ENCODE measurements at regions not wholly inside any gene's neighbourhood (a gene's known extent, or its start where the extent isn't known, plus 50 kb on each side); places are given as distances from the start of the nearest gene placed in this dataset.
"Not testable (repeated sequence)": the region's sequence is repeated elsewhere in the genome, so short reads cannot be mapped to it uniquely, and the experiment has no call there.

DNA sequence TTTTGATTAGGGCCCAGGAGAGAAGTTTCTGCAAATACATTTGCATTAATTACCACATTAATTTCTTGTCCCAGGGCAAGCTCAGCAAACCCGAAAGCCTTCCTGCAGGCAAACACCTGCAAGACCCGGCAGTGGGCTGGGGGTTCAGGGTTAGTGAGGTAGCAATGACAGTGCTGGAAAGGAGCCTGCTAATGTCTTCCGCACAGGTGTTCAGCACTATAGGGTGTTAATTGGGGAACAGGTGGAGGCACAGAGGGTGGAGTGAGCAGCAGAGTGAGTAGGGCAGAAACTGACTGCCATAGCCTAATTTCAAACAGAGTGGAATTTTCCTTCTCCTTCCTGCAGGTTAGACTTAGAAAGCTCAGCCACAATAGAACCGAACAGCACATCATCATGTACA is 50.9 kb upstream of the UBASH3B start:
- H3K36me3 Mint-ChIP-seq (ENCODE audit: insufficient read depth in 2 of 2) = no peaks in the 10 kb centered on the region
- peaks cover 18% of the 10 kb centered on the region for H3K27me3 Mint-ChIP-seq (ENCODE audit: low read depth)
- no peak overlapping the region for H3K4me3 Mint-ChIP-seq
- no peaks in the 10 kb centered on the region for H3K4me1 Mint-ChIP-seq (ENCODE audit: low read depth)
- H3K9me3 Mint-ChIP-seq = no peaks in the 10 kb centered on the region
- DNase-seq (no peak), ATAC-seq (replicated peaks in 1 of 2) (no peak)
- H3K27ac Mint-ChIP-seq = no peak overlapping the region

DNA sequence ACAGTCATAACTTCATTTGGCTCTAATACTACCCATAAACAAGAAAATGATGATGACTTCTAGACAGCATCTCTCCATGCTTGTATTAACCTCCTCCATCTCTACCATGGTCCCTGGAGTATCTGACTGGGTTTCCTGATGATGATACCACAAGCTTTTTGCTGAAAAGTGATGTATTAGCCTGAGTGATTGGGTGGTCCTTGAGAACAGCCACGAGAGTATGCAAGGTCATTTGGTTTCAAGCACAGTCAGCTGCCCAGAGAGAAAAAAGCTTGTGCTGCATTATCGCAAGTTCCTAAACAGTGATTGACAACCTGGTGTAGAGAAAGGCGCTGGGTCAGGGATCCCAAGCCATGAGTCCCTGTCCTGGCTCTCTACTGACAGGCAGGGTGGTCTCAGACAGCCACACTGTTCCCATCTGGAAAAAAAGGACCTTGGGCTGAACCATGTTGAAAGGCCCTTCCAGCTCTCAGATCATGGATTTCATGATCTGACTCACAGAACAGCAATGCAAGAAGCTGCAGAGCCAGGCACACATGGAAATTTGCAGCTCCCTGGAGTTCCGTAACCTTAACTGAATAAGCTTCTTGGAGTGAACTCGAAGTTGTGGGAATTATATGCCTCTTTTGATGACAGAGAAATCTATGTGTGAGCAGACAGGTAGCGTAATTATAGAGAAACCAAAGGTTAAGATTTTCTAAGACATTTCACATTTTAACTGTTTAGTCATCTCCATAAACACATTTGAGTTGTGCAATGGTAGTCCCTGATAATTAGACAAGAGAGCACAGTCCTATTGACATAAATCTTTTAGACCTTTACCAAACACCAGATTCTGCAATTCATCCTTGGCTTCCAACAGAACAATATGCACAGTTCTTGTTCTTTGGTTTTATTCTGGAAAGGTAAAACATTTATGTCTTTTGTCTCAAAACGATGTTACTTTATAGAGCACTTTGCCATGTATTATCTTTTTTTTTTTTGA is 54.1 kb upstream of the UBASH3B start:
- DNase-seq = no peak
- Mint-ChIP-seq H3K4me3 (no peak overlapping the region), H3K4me1 (ENCODE audit: low read depth) (no peaks in the 10 kb centered on the region), H3K9me3 (no peaks in the 10 kb centered on the region), H3K36me3 (ENCODE audit: insufficient read depth in 2 of 2) (no peaks in the 10 kb centered on the region), H3K27ac (no peak overlapping the region), H3K27me3 (ENCODE audit: low read depth) (peaks cover 29% of the 10 kb centered on the region)
- no peak for ATAC-seq (replicated peaks in 1 of 2)

DNA sequence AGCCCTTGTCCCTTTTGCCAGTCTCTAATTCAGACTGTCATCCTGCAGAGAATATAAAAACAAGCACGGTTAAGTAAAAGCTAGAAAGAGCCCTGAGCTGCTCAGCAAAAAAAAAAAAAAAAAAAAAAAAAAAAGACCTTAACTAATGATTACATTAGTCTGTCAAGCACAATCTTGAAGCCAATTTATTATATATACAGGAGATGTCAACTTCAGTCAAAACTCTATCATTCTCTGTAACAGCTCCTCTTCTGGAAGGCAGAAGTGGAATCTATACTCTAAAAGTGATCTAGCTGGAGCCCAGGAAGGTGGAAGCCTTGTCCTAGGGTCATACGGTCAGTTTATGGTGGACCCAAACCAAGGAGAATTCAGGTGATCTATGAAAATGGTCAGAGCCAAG is 55.2 kb upstream of the UBASH3B start:
- Mint-ChIP-seq H3K36me3 (ENCODE audit: insufficient read depth in 2 of 2) (no peaks in the 10 kb centered on the region), H3K4me1 (ENCODE audit: low read depth) (no peaks in the 10 kb centered on the region), H3K27ac (no peak overlapping the region), H3K27me3 (ENCODE audit: low read depth) (peaks cover 29% of the 10 kb centered on the region), H3K9me3 (no peaks in the 10 kb centered on the region), H3K4me3 (no peak overlapping the region)
- no peak for ATAC-seq (replicated peaks in 1 of 2)
- DNase-seq = no peak

DNA sequence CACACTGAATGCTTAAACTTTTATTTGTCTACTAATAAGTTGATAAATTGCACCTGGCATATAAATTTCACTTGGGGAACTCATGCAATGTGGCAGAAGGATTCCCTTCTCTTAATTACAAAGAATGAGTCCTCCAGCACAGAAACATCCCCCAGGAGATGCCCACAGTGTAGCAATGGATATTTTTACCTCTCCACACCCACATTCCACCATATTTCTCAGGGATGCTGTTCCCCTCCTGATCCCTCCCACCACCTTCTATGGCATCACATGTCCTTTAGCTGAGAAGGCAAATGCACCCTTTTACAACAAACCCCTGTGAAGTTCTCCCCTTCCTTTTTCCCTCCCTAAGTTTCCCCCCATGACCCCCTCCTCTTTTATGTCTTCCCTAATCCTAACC is 56.1 kb upstream of the UBASH3B start:
- DNase-seq (no peak), ATAC-seq (replicated peaks in 1 of 2) (no peak)
- Mint-ChIP-seq H3K27ac (no peak overlapping the region), H3K4me1 (ENCODE audit: low read depth) (no peaks in the 10 kb centered on the region), H3K4me3 (no peak overlapping the region), H3K9me3 (no peaks in the 10 kb centered on the region), H3K36me3 (ENCODE audit: insufficient read depth in 2 of 2) (no peaks in the 10 kb centered on the region), H3K27me3 (ENCODE audit: low read depth) (peaks cover 24% of the 10 kb centered on the region)

DNA sequence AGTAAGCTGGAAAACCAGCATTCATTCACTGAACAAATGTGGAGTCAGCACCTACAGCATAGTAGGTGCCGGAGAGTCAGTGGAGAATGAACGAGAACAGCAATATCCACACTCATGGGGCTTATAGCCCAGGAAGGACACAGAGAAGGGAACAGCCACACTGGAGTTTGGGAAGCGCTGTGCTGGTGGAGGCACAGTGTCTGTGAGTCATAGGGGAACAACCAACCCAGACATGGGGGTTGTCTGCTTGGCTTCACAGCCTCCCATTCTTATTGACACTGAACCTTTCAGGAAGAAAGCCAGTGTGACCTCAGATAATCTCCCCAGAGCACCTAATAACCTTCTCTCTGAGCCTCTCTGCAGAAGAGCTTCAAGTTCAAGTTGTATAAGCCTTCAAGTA is 56.6 kb upstream of the UBASH3B start:
- no peaks in the 10 kb centered on the region for H3K9me3 Mint-ChIP-seq
- peaks cover under 1% of the 10 kb centered on the region for H3K4me1 Mint-ChIP-seq (ENCODE audit: low read depth)
- no peak overlapping the region for H3K27ac Mint-ChIP-seq
- no peak overlapping the region for H3K4me3 Mint-ChIP-seq
- no peak for ATAC-seq (replicated peaks in 1 of 2)
- peaks cover 23% of the 10 kb centered on the region for H3K27me3 Mint-ChIP-seq (ENCODE audit: low read depth)
- DNase-seq = no peak
- no peaks in the 10 kb centered on the region for H3K36me3 Mint-ChIP-seq (ENCODE audit: insufficient read depth in 2 of 2)

DNA sequence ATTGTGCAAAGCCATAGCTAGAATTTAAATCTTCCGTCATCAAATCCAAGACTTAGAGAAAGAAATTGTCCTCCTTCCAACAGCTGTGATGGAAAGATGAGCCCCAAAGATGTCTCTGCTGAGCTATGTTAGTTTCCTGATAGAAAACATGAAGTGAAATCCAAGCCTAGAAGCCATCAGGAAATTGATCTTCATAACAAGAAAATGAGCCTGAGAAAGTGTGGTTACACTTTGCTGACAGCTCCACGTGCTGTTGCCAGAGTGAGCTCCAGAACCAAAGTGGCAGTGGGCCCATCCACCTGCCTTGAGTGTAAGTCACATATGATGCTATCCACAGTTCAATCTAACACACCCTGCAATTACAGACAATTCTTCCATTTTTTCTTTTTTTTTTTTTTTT is 58.0 kb upstream of the UBASH3B start:
- no peak overlapping the region for H3K27ac Mint-ChIP-seq
- no peak for ATAC-seq (replicated peaks in 1 of 2)

DNA sequence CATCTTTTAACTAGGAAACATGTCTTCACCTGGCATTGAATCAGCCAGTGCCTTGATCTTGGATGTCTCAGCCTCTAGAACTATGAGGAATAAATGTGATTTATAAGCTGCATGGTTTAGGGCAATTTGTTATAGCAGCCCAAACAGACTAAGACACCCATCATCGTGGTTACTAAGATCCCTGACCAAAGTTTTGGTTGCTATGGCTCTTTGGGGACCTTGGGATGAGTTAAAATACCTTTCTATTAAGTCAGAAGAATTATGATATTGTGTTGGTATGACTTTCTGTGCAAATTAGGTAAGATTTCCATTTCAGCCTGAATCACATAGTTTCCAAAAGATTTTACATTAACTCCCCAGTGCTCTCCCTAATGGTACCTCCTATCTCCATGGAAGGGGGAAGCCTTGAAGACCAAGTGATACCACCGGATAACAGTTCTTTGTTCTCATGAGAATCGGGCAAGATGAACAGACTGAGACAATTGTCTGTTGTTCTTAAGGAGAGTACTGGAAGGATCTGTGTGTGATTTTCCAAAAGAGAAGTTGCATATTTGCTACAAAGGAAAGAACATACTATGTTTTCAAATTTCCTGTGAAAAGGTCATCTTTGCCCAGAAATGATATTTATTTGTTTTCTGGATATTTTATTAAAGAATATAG is 60.4 kb upstream of the UBASH3B start:
- Mint-ChIP-seq H3K4me1 (ENCODE audit: low read depth) (peaks cover 8% of the 10 kb centered on the region), H3K9me3 (no peaks in the 10 kb centered on the region), H3K36me3 (ENCODE audit: insufficient read depth in 2 of 2) (no peaks in the 10 kb centered on the region), H3K27ac (no peak overlapping the region), H3K27me3 (ENCODE audit: low read depth) (peaks cover 23% of the 10 kb centered on the region), H3K4me3 (no peak overlapping the region)
- no peak for DNase-seq
- no peak for ATAC-seq (replicated peaks in 1 of 2)

More for the DNA sequence above, 58.0 kb upstream of the UBASH3B start:
- Mint-ChIP-seq H3K4me3 (no peak overlapping the region), H3K4me1 (ENCODE audit: low read depth) (peaks cover 8% of the 10 kb centered on the region), H3K27me3 (ENCODE audit: low read depth) (peaks cover 32% of the 10 kb centered on the region), H3K9me3 (no peaks in the 10 kb centered on the region), H3K36me3 (ENCODE audit: insufficient read depth in 2 of 2) (no peaks in the 10 kb centered on the region)
- DNase-seq = no peak

DNA sequence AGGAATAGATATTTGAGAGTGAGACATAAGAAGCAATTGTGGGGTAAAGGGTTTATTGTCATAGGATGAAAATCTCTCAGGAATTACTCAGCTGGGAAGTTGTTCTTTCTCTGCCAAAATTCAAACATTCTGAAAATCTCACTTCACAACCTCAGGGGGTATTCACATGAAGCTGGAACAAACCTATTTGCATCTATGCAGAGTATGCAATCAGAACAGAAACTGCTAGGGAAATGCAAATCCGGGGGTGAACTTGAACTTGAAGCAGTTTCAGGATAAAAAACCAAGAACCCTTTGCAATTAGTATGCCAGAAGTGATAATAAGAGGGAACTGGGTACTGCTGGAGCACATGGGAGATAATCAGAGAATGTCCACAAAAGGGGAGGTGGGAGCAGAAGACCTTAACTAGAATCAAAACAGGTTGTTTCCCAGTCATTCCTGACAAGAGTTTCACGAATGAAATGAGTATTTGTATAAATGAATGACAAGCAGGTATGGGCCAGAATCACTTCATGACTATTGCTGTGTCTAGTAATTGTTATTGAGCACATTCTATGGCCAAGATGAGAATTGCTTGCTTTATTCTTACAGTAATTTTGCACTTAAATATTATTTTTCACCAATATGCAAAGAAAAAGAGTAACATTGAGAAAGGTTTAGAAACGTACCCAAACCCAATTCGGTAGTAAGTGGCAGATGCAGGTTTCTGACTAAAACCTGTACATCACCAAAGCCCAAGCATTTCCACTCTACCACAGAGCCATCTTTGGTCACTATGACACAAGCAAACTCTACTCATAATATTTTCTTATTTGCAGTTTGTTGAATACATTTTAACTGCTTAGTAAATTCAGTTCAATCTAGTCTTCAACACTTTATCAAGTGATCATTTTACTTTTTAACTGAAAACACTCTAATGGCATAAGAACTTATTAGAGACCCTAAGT is 61.8 kb upstream of the UBASH3B start:
- H3K9me3 Mint-ChIP-seq = no peaks in the 10 kb centered on the region
- H3K36me3 Mint-ChIP-seq (ENCODE audit: insufficient read depth in 2 of 2) = no peaks in the 10 kb centered on the region
- ATAC-seq (replicated peaks in 1 of 2) (peak; percentile 63 to 78), DNase-seq (no peak)
- peak overlapping the region in 1 of 2 donors; percentile 1 for H3K4me3 Mint-ChIP-seq
- H3K4me1 Mint-ChIP-seq (ENCODE audit: low read depth) = peaks cover 8% of the 10 kb centered on the region
- no peak overlapping the region for H3K27ac Mint-ChIP-seq
- H3K27me3 Mint-ChIP-seq (ENCODE audit: low read depth) = peaks cover 29% of the 10 kb centered on the region

DNA sequence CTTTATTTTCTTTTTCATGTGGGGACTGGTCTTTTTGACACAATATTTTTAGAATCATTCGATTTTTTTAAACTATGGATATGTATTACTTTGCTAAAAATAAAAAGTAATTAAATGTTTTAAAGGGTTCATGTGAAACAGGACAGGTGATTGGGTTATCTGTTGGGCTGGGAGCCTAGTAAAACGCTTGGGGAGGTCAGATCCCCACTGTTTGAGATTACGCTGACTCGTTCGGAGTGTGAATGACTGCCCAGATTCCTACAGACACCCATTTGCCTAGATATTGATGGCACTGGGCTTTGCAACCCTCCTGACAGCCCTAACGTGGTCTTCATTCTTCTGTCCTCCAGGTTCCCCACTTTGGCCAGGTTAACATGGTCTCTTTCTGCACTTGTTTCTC is 62.9 kb upstream of the UBASH3B start:
- Mint-ChIP-seq H3K27ac (no peak overlapping the region), H3K9me3 (no peaks in the 10 kb centered on the region), H3K27me3 (ENCODE audit: low read depth) (peaks cover 39% of the 10 kb centered on the region), H3K4me1 (ENCODE audit: low read depth) (peaks cover 8% of the 10 kb centered on the region), H3K36me3 (ENCODE audit: insufficient read depth in 2 of 2) (no peaks in the 10 kb centered on the region), H3K4me3 (no peak overlapping the region)
- no peak for ATAC-seq (replicated peaks in 1 of 2)
- no peak for DNase-seq

DNA sequence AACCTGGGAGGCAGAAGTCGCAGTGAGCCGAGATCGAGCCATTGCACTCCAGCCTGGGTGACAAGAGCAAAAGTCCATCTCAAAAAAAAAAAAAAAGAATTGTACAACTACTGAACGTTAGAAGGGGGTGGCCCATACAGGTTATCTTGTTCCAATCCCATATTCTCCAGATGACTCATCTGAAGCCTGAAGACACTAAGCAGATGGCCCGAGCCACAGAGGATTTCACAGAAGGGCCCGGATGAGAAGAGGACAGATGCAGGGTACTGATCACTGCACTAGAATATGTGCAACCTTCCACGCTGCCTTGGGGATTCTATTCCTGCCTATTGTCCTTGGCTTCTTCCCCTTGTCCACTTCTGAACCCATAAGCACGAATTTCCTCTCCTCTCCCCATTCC is 70.9 kb upstream of the UBASH3B start:
- peaks cover 18% of the 10 kb centered on the region for H3K27me3 Mint-ChIP-seq (ENCODE audit: low read depth)
- peaks cover 16% of the 10 kb centered on the region for H3K4me1 Mint-ChIP-seq (ENCODE audit: low read depth)
- peaks cover 2% of the 10 kb centered on the region in 2 donors for H3K36me3 Mint-ChIP-seq (ENCODE audit: insufficient read depth in 2 of 2)
- peaks cover 4 to 5% of the 10 kb centered on the region in 2 donors for H3K9me3 Mint-ChIP-seq
- H3K4me3 Mint-ChIP-seq = no peak overlapping the region
- no peak for ATAC-seq (replicated peaks in 1 of 2)
- H3K27ac Mint-ChIP-seq = no peak overlapping the region
- DNase-seq = no peak

DNA sequence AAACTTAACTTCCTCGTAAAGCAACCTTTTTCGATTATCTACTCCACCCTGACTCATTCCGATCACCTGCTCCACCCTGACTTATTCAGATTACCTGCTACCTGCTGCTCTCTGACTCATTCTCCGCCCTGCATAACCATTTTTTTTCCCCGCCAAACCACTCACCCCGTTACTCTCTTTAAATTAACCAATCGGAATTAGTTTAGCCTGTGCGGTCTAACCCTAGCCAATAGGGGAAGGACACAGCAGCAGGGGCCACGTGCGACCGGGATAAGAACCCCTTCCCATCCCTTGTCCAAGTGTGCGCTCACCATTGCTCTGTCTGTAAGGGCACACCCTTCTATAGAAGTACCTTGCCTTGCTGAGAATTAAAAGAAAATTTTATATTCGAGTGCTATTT is 75.5 kb upstream of the UBASH3B start:
- Mint-ChIP-seq H3K4me3 (peak overlapping the region; percentile 75), H3K4me1 (ENCODE audit: low read depth) (peaks cover 16% of the 10 kb centered on the region), H3K27ac (peak overlapping the region; percentile 32)
- H3K27me3 Mint-ChIP-seq (ENCODE audit: low read depth); DNase-seq; ATAC-seq (replicated peaks in 1 of 2); H3K36me3 Mint-ChIP-seq (ENCODE audit: insufficient read depth in 2 of 2); H3K9me3 Mint-ChIP-seq: not testable (repeated sequence)

DNA sequence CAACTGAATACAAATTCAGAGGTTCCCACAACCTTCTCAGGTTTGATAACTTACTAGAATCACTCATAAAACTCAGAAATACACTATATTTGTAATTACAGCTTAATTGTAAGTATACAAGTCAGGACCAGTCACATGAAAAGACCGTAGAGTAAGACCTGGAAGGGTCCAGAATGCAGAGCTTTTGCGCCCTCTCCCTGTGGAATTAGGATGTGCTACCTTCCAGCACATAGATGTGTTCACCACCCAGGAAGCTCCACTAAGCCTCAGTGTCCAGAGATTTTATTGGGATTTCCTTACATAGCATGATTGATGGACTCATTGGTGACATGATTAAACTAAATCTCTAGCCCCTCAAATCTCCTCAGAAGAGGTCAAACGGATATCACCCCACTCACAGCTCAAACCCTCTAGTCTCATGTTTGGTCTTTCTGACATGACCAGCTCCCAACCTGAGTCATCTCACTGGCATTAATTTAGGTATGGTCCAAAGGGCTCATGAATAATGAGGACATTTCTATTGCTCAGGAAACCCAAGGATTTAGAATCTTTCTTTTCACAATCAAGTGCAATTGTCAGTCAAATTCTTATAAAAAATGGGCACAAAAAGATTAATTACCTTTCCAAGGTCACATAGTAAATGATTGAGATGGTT is 77.2 kb upstream of the UBASH3B start:
- H3K9me3 Mint-ChIP-seq = peaks cover 0 to 1% of the 10 kb centered on the region in 2 donors
- peaks cover 16% of the 10 kb centered on the region for H3K4me1 Mint-ChIP-seq (ENCODE audit: low read depth)
- DNase-seq (no peak), ATAC-seq (replicated peaks in 1 of 2) (no peak)
- no peaks in the 10 kb centered on the region for H3K36me3 Mint-ChIP-seq (ENCODE audit: insufficient read depth in 2 of 2)
- H3K27me3 Mint-ChIP-seq (ENCODE audit: low read depth) = peaks cover 5% of the 10 kb centered on the region
- no peak overlapping the region for H3K27ac Mint-ChIP-seq
- no peak overlapping the region for H3K4me3 Mint-ChIP-seq

Measured in activated T-cell treated with anti-CD3 and anti-CD28 coated beads, Interleukin-2, amount 50 U/mL, for 72 hours (primary cell).